ENCODE measurements at regions not wholly inside any gene's neighbourhood (a gene's known extent, or its start where the extent isn't known, plus 50 kb on each side); places are given as distances from the start of the nearest gene placed in this dataset.

DNA sequence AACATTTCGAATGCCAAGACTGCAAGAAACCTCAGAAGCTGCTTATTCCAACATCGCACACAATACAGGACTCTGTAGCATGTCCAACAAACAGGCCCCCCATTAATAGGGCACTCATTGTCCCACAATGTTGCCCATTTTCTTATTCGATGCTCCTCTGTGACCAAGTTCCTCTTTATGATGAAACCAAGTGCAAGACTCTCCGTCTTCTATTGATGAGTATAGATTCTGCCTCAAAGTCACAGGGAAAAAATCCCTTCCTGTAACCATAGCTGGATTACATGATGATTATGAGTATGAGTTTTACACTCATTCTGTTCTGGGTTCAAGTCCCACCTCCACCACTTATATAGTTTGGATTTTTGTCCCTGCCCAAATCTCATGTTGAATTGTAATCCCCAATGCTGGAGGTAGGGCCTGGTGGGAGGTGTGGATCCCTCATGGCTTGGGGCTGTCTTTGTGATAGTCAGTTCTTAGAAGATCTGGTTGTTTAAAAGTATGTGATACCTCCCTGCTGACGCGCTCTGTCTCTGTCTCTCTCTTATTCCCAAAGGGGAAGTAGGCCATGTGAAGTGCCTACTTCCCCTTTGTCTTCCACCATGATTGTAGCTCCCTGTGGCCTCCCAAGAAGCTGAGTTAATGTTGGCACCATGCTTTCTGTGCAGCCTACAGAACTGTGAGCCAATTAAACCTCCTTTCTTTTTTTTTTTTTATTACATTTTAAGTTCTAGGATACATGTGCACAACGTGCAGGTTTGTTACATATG lies 148.7 kb downstream of the OSR1 start:
- Mint-ChIP-seq H3K9me3 (no peaks in the 10 kb centered on the region), H3K27me3 (no peaks in the 10 kb centered on the region), H3K36me3 (ENCODE audit: insufficient read depth) (no peaks in the 10 kb centered on the region), H3K4me3 (no peak overlapping the region), H3K27ac (ENCODE audit: low read depth) (no peak overlapping the region), H3K4me1 (no peaks in the 10 kb centered on the region)
- no peak for ATAC-seq (replicated peaks; ENCODE audit: extremely low read depth, poor library complexity, severe bottlenecking)
- DNase-seq (ENCODE audit: low spot score in 2 of 2) = no peak

DNA sequence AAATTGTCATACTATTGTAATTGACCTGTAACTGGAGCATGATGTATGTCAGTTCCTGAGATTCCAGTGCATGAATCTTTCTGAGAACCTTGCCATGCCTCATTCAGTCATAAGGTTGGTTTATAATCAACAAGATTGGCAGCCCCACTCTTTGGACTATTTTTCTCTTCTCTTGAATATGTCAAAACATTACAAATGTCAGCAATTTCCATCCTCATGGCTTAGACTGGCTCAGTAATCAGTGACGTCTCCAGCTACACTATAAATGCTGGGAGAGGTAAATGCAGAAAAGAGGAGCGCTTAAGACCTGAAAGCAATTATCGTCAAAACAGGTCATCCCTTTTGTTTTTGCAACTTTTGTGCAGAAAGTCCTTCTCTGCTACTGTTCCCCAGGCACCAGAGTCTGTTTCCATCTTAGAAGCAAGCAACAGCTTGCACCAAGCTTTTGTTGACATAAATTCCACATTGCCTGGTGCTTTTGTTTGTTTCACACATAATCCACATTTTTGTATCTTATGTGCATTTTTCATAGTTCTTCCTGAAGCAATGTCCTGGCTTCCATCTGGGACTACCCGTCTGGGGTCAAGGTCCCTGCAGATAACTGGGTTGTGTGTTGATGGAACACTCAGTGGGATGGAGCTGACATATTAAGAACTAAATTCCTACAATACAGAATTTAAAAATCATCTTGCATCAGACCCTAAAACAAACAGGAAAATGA lies 149.8 kb downstream of the OSR1 start:
- Mint-ChIP-seq H3K27ac (ENCODE audit: low read depth) (no peak overlapping the region), H3K9me3 (no peaks in the 10 kb centered on the region), H3K27me3 (no peaks in the 10 kb centered on the region), H3K4me1 (no peaks in the 10 kb centered on the region), H3K4me3 (no peak overlapping the region), H3K36me3 (ENCODE audit: insufficient read depth) (no peaks in the 10 kb centered on the region)
- ATAC-seq (replicated peaks; ENCODE audit: extremely low read depth, poor library complexity, severe bottlenecking) (no peak), DNase-seq (ENCODE audit: low spot score in 2 of 2) (no peak)

- Mint-ChIP-seq H3K36me3 (ENCODE audit: insufficient read depth) (no peaks in the 10 kb centered on the region), H3K9me3 (no peaks in the 10 kb centered on the region), H3K4me1 (no peaks in the 10 kb centered on the region), H3K4me3 (no peak overlapping the region), H3K27me3 (no peaks in the 10 kb centered on the region), H3K27ac (ENCODE audit: low read depth) (no peak overlapping the region)
- ATAC-seq (replicated peaks; ENCODE audit: extremely low read depth, poor library complexity, severe bottlenecking) (no peak), DNase-seq (ENCODE audit: low spot score in 2 of 2) (no peak)
These were observed 151.0 kb downstream of the OSR1 start for GRCh38 chr2:19207452-19207851.

GRCh38 chr2:19205983-19206533 lies 152.4 kb downstream of the OSR1 start:
- Mint-ChIP-seq H3K4me1 (no peaks in the 10 kb centered on the region), H3K27me3 (no peaks in the 10 kb centered on the region), H3K36me3 (ENCODE audit: insufficient read depth) (no peaks in the 10 kb centered on the region), H3K4me3 (no peak overlapping the region), H3K9me3 (no peaks in the 10 kb centered on the region), H3K27ac (ENCODE audit: low read depth) (no peak overlapping the region)
- ATAC-seq (replicated peaks; ENCODE audit: extremely low read depth, poor library complexity, severe bottlenecking) = no peak
- no peak for DNase-seq (ENCODE audit: low spot score in 2 of 2)

GRCh38 chr2:19203866-19204265 lies 154.6 kb downstream of the OSR1 start:
- Mint-ChIP-seq H3K9me3 (no peaks in the 10 kb centered on the region), H3K36me3 (ENCODE audit: insufficient read depth) (no peaks in the 10 kb centered on the region), H3K27me3 (no peaks in the 10 kb centered on the region), H3K4me3 (no peak overlapping the region), H3K4me1 (no peaks in the 10 kb centered on the region), H3K27ac (ENCODE audit: low read depth) (no peak overlapping the region)
- ATAC-seq (replicated peaks; ENCODE audit: extremely low read depth, poor library complexity, severe bottlenecking) (no peak), DNase-seq (ENCODE audit: low spot score in 2 of 2) (no peak)

- DNase-seq (ENCODE audit: low spot score in 2 of 2) (no peak), ATAC-seq (replicated peaks; ENCODE audit: extremely low read depth, poor library complexity, severe bottlenecking) (no peak)
- no peaks in the 10 kb centered on the region for H3K27me3 Mint-ChIP-seq
- no peaks in the 10 kb centered on the region for H3K9me3 Mint-ChIP-seq
- H3K36me3 Mint-ChIP-seq (ENCODE audit: insufficient read depth) = no peaks in the 10 kb centered on the region
- H3K27ac Mint-ChIP-seq (ENCODE audit: low read depth) = no peak overlapping the region
- no peak overlapping the region for H3K4me3 Mint-ChIP-seq
- H3K4me1 Mint-ChIP-seq = no peaks in the 10 kb centered on the region
These were observed 156.4 kb downstream of the OSR1 start for GRCh38 chr2:19201911-19202462.

- Mint-ChIP-seq H3K27ac (ENCODE audit: low read depth) (no peak overlapping the region), H3K27me3 (no peaks in the 10 kb centered on the region), H3K9me3 (no peaks in the 10 kb centered on the region)
These were observed 160.0 kb downstream of the OSR1 start for GRCh38 chr2:19198381-19198780.

GRCh38 chr2:19195661-19196060 lies 162.8 kb downstream of the OSR1 start:
- Mint-ChIP-seq H3K9me3 (no peaks in the 10 kb centered on the region), H3K27me3 (no peaks in the 10 kb centered on the region), H3K4me1 (no peaks in the 10 kb centered on the region), H3K36me3 (ENCODE audit: insufficient read depth) (no peaks in the 10 kb centered on the region), H3K4me3 (no peak overlapping the region), H3K27ac (ENCODE audit: low read depth) (no peak overlapping the region)
- DNase-seq (ENCODE audit: low spot score in 2 of 2) (no peak), ATAC-seq (replicated peaks; ENCODE audit: extremely low read depth, poor library complexity, severe bottlenecking) (no peak)

More at GRCh38 chr2:19198381-19198780, 160.0 kb downstream of the OSR1 start:
- Mint-ChIP-seq H3K4me1 (no peaks in the 10 kb centered on the region), H3K4me3 (no peak overlapping the region), H3K36me3 (ENCODE audit: insufficient read depth) (no peaks in the 10 kb centered on the region)
- no peak for DNase-seq (ENCODE audit: low spot score in 2 of 2)
- no peak for ATAC-seq (replicated peaks; ENCODE audit: extremely low read depth, poor library complexity, severe bottlenecking)

DNA sequence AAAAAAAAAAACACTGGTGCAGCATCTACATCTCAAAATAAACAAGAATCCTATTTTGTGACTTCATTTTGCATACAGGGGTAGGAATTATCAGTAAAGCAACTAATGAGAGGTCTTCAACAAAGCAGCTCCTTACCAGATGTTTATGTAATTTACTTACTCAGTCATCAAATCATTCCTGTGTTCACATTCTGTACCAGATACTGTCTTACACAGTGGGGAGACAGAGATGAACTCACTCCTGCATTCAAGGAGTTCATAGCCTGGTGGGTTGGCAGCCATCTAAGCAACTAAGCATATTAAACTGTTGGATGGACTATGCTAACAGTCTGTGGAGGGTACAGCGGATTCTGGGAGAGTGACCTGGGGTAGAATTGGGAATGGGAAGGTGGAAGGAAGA lies 169.0 kb downstream of the OSR1 start:
- H3K4me3 Mint-ChIP-seq = no peak overlapping the region
- no peak overlapping the region for H3K27ac Mint-ChIP-seq (ENCODE audit: low read depth)
- H3K36me3 Mint-ChIP-seq (ENCODE audit: insufficient read depth) = peaks cover 2% of the 10 kb centered on the region
- H3K9me3 Mint-ChIP-seq = no peaks in the 10 kb centered on the region
- DNase-seq (ENCODE audit: low spot score in 2 of 2) (no peak), ATAC-seq (replicated peaks; ENCODE audit: extremely low read depth, poor library complexity, severe bottlenecking) (no peak)
- H3K4me1 Mint-ChIP-seq = no peaks in the 10 kb centered on the region
- no peaks in the 10 kb centered on the region for H3K27me3 Mint-ChIP-seq

DNA sequence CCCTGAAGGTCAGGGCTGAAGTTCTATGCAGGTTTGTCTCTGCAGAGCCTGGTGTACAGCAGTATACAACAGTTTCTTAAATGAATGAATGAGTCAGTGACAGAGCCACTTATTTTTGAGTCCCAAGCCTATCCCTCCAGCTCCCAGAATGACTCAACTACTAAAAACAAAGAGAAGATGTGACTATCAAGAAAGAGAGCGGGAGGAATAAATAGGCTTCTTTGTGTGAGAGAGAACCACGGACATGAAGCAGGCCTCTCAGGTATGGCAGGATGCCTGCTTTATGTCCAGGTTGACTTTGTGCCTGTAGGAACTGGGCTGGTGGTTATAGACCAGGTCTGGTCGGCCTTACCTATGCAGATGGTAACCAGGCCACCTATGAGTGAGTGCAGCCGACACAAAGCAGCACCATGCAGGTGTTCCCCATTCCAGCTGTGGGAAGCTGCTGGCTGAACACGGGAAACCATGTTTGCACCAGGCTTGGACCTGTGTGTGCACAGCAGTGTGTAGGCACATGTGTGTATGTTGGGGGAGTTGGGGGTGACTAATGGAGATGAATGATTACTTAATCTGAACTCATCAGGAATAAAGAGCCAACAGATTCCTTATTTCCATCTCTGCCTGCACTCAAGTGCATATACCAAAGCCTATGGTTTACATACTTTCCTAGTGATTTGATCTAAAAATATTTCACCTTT lies 171.0 kb downstream of the OSR1 start:
- Mint-ChIP-seq H3K36me3 (ENCODE audit: insufficient read depth) (peaks cover 2% of the 10 kb centered on the region), H3K4me3 (no peak overlapping the region), H3K27me3 (no peaks in the 10 kb centered on the region), H3K9me3 (peaks cover 9% of the 10 kb centered on the region), H3K27ac (ENCODE audit: low read depth) (no peak overlapping the region), H3K4me1 (no peaks in the 10 kb centered on the region)
- DNase-seq (ENCODE audit: low spot score in 2 of 2) = no peak
- ATAC-seq (replicated peaks; ENCODE audit: extremely low read depth, poor library complexity, severe bottlenecking) = no peak

DNA sequence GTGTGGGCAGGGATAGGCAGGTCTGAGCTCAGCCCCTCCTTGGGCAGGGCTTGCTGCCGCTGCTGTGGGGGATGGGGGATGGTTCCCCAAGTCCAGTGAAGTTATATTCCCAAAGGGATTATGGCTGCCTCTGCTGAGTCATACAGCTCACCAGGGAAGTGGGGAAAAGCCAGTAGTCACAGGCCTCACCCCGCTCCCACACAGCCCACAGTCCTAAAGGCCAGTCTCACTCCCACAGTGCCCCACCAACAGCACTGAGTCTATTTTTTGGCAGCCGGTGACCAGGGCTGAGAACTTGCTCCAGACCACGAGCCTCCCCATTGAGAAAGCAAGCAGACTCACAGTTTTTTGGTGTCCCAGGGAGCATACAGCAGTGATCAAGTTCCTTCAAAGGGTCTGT lies 173.3 kb downstream of the OSR1 start:
- Mint-ChIP-seq H3K9me3 (peaks cover 28% of the 10 kb centered on the region), H3K4me3 (no peak overlapping the region), H3K27ac (ENCODE audit: low read depth) (no peak overlapping the region), H3K4me1 (no peaks in the 10 kb centered on the region), H3K36me3 (ENCODE audit: insufficient read depth) (peaks cover 2% of the 10 kb centered on the region), H3K27me3 (no peaks in the 10 kb centered on the region)
- DNase-seq (ENCODE audit: low spot score in 2 of 2) (no peak), ATAC-seq (replicated peaks; ENCODE audit: extremely low read depth, poor library complexity, severe bottlenecking) (no peak)

DNA sequence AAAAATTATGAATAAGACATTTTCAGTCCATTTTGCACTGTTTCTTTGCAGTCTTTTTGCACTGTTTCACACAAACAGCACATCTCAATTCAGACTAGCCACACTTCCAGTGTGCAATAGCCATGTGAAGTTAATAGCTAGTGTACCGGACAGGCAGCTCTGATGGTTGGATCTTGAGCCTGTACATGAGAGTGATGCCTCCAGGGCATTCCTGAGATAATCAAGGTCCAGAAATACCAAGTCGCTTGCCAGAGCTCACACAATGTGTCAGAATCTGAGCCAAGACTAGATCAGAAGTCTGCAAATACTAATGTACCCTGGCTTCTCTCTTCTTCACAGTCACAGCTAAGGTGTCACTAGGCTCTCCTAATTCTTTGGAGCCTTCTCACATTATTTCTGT lies 180.2 kb downstream of the OSR1 start:
- no peak for ATAC-seq (replicated peaks; ENCODE audit: extremely low read depth, poor library complexity, severe bottlenecking)
- DNase-seq (ENCODE audit: low spot score in 2 of 2) = no peak
- H3K9me3 Mint-ChIP-seq = peaks cover 35% of the 10 kb centered on the region
- H3K36me3 Mint-ChIP-seq (ENCODE audit: insufficient read depth) = peaks cover 2% of the 10 kb centered on the region
- no peaks in the 10 kb centered on the region for H3K4me1 Mint-ChIP-seq
- no peaks in the 10 kb centered on the region for H3K27me3 Mint-ChIP-seq
- no peak overlapping the region for H3K27ac Mint-ChIP-seq (ENCODE audit: low read depth)
- H3K4me3 Mint-ChIP-seq = no peak overlapping the region

Data from central memory CD8-positive, alpha-beta T cell (primary cell).